DMS 273 treated with DMSO at 0.1 percent for 48 hours (cell line): ENCODE measurements at regions not wholly inside any gene's neighbourhood (a gene's known extent, or its start where the extent isn't known, plus 50 kb on each side); places are given as distances from the start of the nearest gene placed in this dataset.

Experiments used
- DNase-seq: peaks from one replicate; lab custom pipeline; 2025; lab: John Stamatoyannopoulos, UW

DNA sequence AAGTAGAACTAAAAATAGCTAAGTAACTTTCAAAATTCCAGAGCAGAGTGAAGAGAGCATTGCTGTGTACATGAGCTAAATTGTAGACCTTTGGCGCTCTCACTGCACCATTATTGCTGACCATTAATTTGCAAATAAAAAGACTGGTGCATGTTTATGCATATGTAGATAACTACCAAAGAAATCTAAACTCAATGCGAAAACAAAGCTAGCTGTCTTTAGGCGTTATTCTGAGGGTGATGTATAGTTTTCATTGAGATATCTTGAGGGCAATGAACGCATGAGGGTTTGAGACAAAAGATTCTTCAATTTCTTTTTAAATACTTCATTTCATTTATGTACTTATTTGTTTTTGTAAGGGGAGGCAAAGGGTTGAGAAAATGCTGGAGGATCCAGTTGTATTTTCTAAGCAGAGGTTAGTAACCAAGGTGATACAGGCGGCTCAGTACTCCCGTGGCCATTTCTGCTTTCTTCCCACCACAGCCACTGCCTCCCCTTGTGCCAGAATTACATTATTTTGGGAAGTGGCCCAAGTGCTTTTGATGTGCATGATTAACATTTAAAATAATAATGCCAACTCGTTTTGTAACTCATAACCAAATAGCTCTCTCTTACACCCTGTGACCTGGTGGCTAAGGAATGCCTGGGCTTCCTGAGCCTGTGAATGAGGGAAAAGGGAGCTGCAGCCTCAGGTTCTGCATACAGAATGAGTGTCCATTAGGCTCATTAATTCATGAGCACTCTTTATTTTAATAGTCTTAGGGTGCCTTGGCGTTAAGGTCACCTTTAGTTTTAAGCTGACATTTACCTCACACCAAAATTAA is 797.8 kb upstream of the GYPC start:
- no peak for DNase-seq

DNA sequence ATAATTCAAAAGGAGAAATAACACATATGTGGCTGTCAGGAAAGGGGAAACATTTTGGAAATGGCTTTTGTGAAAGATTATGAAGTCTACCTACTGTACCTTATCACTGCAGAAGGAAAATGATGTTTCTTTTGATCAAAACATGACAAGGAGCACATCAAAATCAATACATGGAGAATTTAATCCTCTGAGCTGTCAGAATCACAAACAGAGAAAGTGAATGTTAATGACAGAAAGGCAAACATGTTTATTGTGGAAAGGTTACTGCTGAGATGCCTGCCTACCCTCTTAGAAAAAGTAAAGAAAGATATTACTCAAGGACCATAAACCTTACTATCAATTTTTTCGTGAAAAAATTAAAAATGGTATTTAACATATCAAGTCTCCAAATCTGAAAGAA is 794.5 kb upstream of the GYPC start:
- no peak for DNase-seq

DNA sequence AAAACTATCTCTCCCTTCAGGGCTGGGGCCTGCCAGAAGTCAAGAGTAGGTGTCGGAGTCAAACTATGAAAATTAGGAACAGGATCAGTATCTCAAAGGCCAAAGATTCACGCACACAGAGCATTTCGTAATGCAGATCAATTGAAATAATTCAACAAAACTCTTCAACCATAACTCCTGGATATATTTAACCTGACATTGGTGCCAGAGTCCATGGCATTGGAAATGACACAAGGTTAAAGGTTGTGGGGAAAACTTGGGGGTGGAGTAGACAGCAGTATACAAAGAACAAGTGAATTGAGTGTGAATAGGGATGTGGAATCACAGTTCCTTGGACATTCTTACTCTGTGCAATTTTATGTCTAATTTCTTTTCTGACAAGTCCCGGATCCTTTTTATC is 788.0 kb upstream of the GYPC start:
- DNase-seq, result no peak

DNA sequence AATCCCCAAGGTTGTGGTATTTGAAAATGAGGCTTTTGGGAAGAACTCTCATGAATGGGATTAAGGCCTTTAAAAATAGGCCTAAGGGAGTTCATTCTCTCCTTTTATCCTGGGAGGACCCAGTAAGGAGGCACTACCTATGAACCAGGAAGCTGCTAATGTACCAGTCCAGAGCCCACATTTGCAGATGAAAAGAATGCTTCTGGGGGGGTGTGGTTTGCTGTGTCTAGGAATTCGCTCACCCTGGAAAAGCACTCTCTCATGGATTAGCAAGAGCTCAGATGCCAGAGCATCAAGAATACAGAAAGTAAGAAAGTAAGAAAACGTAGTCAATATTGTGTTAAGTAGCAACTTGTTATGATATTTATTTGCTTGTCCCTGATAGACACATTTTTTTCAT is 785.7 kb upstream of the GYPC start:
- no peak for DNase-seq

DNA sequence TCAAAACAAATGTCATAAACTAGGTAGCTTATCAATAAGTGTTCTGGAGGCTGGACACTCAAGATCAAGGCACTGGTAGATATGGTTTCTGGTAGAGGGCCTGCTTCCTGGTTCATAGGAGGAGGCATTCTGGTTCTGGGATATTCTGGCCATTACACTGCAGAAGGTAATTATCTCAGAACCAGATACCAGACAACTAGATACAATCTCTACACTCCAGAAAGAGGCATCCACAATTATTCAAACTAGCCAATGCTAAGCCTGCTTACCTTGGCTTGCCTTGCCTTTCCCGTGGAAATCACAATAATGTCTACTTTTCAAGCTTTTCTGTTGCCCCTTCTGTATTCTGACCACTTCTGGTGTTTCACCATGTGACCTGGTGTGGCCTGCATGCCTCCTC is 785.2 kb upstream of the GYPC start:
- DNase-seq, result no peak

DNA sequence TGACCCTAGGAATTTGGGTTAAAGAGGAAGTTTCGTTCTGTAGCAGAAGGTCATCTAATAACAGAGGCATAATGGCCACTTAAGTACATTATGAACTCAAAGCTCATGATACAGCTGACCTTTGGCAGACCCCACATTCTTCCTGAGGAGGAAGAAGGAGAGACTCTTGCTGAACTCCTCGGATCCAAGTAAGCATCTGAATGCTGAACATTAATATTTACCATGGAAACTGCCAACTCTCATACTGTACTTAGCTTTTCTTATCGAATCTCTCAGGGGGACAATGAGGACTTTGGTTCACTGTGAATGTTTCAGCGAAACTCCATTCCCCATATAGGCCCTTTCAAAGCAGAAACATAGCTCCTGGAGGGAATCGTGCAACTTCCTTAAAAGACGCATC is 781.4 kb upstream of the GYPC start:
- no peak for DNase-seq

DNA sequence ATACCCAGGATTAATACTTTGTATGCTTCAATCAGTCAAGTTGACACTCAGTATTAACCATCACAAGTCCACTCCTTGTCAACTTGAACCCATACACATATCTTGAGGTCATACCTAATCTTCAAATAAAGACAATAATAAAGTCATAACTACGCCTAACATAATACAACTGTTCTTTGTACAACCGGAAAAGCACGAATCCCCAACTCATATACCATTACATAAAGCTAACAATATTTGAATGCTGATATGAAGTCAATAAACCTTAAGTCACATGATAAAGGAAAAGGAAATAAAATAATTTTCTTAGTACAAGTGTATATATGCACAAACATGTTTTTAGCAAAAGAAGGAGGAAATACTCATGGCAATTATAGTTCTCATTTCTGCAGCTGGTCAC is 770.6 kb upstream of the GYPC start:
- no peak for DNase-seq

DNA sequence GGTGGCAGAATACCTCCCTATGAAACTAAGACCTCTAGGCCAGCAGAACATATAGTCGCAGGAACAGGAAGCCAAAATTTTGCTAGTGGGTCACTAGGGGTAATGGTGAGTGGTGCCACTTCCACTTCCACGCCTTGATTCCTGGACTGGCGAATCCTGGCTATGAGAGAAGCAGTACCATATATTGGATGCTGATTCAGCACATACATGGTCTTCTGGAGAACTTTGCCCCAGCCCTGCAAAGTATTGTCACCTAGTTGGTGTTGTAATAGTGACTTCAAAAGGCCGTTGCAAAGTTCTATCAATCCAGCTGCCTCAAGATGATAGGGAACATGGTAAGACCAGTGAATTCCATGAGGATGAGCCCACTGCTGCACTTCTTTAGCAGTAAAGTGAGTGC is 769.8 kb upstream of the GYPC start:
- no peak for DNase-seq

DNA sequence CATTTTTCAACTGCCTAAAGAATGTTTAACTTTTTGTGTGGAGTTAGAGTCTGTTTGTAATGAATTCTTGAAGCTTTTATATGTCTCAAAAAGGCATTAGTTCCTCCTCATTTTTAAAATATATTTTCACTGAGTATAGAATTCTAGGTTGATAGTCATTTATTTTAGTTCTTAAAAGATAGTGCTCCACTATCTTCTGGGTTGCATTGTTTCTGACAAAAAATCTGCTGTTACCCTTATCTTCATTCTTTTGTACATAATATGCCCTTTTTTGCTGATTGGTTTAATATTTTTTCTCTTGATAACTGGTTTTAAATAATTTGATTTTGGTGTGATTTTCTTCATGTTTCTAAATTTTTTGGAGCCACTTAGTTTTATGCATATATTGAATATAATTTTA is 754.7 kb upstream of the GYPC start:
- DNase-seq, result no peak

DNA sequence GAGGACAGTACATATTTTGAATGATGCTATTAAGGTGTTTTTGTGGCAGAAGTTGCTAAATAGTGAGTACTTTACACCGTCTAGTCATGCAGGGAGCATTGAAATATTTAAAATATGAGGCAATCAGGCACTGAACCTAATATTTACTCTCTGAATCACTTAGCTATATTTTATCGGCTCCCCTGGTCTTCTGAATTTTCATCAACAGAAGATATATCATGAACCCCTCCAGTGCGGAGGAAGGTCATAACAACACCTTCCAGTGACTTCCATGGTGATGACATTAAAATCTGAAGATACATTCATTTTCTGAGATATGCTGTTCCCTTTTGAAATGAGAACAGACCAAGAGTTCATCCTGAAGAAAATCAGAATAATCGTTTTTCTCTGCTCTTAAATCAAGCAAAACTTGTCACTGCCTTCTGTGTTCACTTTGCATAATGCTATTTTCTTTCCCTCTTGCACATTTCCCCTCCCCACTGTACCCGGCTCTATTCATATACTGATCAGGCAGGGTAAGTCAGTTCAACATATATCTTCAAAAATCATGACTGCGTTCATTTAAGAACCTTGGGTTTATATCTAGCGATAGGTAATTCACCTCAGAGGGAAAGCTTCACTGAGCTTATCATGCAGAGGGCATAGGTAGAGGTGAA is 729.9 kb upstream of the GYPC start:
- DNase-seq, result no peak

DNA sequence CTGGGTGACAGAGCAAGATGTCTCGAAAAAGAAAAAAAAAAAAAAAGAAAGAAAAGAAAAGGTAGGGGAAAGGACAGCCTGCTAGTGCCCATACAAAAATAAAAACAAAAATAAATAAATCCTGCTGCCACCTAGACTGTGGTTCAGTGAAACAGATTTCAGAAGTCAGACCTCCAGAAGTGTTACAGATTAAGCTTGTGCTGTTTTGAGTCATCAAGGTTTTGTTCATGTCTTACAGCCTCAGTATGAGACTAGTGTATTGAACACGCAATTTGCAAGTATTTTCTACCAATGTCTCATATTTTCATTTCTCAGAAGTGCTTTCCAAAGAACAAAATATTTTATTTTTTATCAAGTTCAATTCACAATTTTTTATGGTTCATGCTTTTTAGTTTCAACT is 720.4 kb upstream of the GYPC start:
- no peak for DNase-seq

DNA sequence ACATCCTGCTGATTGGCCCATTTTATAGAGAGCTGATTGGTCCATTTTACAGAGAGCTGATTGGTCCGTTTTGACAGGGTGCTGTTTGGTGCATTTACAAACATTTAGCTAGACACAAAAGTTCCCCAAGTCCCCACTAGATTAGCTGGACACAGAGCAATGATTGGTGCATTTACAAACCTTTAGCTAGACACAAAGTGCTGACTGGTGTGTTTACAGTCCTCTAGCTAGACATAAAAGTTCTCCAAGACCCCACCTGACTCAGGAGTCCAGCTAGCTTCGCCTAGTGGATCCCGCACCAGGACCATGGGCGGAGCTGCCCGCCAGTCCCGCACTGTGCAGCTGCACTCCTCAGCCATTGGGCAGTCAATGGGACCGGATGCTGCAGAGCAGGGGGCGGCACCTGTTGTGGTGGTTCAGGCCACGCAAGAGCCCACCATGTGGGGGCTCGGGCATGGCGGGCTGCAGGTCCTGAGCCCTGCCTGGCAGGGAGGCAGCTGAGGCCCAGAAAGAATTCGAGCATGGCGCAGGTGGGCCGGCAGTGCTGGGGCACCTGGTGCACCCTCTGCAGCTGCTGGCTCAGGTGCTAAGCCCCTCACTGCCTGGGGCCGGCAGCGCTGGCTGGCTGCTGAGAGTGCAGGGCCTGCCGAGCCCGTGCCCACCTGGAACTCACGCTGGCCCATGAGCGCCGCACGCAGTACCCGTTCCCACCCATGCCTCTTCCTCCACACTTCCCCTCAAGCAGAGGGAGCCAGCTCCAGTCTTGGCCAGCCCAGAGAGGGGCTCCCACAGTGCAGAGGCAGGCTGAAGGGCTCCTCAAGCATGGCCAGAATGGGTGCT is 713.2 kb upstream of the GYPC start:
- DNase-seq, result no peak

DNA sequence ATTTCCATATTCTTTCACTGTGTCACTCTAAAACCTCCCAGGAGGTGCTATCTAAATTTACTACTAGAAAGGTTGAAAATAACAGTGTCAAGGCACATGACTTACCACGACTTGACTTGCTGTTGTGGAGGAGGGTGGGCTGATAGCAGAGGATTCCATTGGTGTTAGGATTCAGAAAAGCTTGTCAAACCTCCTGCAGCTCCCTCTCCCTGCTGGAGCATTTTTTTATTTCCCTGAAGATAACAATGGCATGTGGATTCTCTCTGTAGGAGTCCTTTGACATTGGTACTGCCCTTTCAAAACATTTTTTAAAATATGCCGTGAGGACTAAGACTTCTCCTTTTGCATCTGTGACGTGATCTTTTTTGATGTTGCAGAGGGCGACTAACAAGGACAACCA is 696.9 kb upstream of the GYPC start:
- no peak for DNase-seq

DNA sequence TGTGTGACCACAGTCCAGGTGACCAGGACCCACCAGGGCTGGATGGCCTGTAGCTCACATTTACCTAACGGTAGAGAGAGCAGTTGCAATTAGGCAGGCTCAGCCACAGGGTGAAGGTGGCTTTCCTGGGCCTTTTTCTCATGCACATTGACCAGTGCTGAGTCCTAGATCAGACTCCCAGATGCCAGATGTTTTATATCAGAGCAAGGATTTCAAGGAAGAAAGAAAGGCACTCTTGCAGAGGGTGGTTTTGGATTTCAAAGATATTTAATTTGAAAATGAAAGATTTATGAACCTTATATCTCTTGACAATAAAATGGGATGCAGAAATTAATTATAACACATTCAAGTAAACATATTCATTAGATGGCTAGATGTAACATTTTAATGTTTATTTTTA is 694.2 kb upstream of the GYPC start:
- no peak for DNase-seq

DNA sequence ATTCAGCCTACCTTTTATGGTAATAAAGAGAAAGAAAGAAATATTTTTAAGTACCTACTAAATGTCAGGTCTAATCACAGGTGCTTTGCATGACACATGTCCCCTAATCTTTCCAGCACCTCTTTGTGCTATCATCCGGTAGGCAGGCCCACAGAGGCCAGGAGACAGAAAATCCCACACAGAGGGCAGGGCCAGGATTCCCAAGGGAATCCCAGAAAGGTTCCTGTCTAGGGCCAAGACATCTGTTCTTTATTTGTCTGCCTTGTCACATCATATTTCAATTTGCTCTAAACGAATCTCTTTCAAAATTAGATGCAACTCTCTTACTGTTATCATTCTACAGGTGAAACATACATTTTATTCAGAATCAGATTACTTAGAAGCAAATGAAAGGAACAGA is 676.1 kb upstream of the GYPC start:
- no peak for DNase-seq

DNA sequence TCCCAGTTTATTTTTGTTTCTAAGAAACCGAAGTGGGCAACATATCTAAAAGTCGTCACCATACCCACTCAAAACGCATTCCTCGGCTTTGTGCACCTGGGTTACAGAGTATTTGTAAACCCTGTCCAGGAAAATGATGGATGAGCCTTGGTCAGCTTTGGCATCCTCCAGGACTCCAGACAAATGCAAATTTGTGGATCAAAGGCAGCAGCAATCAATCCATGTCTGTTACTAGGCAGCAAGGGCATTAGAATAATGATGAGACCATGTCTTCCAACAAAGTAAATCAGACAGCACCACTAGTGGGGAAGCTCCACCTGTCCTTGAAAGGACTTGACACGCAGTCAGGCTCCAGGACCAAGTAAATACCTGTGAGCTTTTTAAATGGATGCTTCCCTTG is 672.6 kb upstream of the GYPC start:
- DNase-seq, result no peak

DNA sequence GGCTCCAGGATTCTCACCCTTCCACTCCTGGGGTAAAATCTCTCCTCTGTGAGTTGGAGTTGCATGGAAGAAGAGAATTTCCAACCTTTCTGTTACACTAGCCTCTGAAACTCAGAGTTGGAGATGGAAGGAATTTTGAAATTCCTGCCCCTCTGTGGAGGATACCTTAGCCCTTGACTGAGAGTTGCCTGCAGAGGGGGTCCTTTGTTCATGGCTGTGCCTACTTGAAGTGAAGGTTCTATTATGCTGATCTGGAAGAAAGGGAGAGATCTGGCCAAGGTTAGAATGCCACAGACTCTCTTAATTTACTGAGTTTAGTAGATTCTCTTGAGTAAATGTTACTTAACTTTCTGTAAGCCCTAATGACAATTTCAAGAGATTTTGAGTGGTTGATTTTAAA is 626.6 kb upstream of the GYPC start:
- DNase-seq, result no peak

DNA sequence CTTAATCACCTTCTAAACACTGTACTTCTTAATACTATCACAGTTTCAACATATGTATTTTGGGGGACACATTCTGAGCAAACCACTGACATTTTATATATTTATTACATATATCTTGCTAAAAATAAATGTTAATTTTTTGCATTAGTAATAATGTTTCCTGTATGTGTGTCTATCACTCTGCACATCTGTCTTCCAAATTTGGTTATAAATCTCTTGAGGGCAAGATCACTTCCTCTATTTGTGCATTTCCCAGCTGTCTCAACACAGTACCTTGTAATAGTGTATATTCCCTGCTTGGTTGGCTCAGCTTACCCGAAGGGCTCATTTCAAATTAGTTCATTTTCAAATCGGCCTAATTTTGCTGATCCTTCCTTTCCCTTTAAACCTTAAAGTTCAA is 617.1 kb upstream of the GYPC start:
- DNase-seq, result no peak

DNA sequence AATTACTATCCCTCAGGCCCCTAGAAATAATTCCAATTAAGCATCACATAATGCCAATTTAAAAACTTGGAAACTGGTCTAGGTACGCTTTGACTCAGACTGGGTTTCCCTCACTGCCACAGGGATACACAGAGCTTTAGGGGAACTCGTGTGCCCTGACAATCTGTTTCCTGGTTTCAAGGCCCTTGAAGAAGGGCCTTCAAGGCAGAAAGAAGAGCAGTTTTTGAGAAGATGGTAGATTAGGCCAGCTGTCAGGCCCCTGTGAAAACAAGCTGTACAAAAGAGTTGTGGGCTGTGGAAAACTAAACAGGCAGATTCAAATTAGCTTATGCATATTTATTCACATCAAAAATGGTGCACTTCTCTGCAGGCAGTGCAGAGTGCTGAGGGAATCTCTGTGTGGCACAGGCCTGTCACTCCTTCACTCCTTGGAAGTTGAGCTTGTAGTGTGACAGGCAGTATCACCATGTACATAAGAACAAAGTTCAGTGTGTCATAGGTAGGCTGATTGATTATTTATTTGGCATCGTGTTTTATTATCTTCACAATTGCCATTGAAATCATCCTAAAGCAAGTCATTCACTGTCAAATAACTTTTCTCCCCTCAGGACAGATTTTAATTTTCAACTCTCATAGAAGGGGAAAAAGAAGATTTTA is 614.4 kb upstream of the GYPC start:
- DNase-seq, result no peak

DNA sequence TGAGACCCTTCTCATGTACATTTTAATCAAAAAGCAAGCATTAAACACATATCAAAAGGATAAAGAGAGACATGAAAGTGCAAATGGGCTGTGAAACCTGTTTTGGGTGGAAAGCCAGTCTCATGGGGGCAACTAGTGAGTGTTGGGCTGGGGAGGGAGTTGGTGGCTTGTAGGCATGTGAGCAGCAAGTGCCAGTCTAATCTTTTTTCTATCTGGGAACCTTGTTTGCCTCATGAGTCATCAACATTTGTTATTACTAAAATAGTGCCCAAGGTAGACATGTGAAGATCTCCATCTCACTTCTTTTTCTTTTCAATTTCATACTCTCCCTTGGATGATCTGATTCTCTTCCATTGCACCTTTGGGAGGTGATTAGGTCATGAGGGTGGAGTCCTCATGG is 613.9 kb upstream of the GYPC start:
- no peak for DNase-seq

DNA sequence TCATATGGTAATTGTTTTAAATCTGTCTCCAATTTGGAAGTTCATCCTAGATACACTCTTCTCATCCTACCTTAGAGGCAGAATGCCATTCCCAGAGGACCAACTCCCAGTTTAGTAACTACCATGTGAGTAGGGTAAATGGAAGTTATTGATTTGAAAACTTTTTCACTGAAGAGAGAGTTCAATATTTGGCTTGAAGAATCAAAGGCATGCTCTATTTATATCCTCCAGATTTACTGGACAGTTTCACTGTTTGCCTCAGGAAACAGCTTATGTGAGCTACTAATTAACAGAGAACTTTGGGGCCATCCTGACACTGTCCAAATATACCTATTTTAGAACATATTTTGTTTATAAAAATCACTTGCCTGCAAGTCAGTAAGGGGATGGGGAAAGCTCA is 607.2 kb upstream of the GYPC start:
- no peak for DNase-seq

DNA sequence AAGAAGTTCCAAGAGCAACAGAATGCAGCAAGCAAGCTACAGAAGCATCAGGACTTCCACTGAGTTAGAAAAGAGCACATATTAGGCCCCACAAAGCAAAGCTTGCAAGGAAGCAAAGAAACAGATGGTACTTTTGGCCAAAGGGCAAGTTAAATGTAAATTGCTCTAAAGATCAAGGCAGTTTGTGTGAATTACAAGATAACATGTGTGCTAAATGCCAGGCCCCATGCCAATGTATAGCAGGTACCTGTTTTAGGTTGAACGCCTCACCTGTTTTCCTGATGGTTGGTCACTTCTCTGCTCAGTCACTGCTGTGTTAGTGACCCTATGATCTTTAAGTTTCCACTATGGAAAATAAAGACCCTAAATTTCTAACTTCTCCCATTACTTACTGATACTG is 606.5 kb upstream of the GYPC start:
- no peak for DNase-seq
